ENCODE measurements at regions not wholly inside any gene's neighbourhood (a gene's known extent, or its start where the extent isn't known, plus 50 kb on each side); places are given as distances from the start of the nearest gene placed in this dataset.
"Not testable (repeated sequence)": the region's sequence is repeated elsewhere in the genome, so short reads cannot be mapped to it uniquely, and the experiment has no call there.

- no peak for DNase-seq
Measured at GRCh38 chr6:71053475-71053874, 96.6 kb upstream of the B3GAT2 start.

DNA sequence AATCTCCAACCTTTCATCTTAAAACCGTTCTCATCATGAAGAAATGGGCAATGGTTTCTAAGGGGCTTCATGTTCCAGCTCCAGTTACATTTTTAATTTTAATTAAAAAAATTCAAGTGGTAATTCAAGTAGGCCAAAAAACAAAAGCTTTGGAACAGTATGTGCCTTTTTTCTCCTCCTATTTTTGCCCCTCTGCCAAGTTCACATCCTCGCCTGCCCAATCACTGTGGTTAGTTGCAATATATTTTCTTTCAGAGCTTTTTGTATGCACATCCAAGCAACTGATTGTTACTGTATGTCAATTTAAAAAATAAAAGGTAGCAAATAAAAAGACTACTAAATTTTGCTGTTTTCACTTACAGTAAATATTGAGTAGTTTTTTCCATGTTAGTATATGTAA is 99.8 kb upstream of the B3GAT2 start:
- DNase-seq = no peak

GRCh38 chr6:71066153-71066552 is 109.3 kb upstream of the B3GAT2 start:
- no peak for DNase-seq

DNA sequence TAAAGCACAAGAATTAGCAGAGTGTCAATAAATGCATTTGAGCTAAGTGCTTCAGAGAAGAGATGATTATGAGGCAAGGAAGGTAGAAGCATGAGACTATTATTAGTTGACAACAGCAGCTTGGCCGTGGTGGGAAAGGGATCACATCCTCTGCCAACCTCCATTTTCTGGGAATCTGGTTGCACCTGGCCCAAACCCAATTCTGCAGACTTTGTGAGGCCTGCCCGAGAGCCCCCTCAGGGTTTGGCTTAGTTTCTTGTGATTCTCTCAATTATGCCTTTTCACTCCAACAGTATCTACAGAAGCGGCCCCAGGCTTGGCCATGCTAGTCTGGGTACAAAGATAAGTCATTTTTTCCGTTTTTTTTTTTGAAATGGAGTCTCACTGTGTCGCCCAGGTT is 111.0 kb upstream of the B3GAT2 start:
- no peak for DNase-seq

GRCh38 chr6:71072508-71072907 is 115.6 kb upstream of the B3GAT2 start:
- DNase-seq = no peak

- no peak for DNase-seq
Measured at GRCh38 chr6:71077655-71078054, 120.8 kb upstream of the B3GAT2 start.

- DNase-seq = peak; percentile 37
Measured at GRCh38 chr6:71079677-71080076, 122.8 kb upstream of the B3GAT2 start.

GRCh38 chr6:71080133-71080532 is 123.3 kb upstream of the B3GAT2 start:
- DNase-seq = no peak

- DNase-seq = peak; percentile 74
Measured at GRCh38 chr6:71080826-71081225, 124.0 kb upstream of the B3GAT2 start.

DNA sequence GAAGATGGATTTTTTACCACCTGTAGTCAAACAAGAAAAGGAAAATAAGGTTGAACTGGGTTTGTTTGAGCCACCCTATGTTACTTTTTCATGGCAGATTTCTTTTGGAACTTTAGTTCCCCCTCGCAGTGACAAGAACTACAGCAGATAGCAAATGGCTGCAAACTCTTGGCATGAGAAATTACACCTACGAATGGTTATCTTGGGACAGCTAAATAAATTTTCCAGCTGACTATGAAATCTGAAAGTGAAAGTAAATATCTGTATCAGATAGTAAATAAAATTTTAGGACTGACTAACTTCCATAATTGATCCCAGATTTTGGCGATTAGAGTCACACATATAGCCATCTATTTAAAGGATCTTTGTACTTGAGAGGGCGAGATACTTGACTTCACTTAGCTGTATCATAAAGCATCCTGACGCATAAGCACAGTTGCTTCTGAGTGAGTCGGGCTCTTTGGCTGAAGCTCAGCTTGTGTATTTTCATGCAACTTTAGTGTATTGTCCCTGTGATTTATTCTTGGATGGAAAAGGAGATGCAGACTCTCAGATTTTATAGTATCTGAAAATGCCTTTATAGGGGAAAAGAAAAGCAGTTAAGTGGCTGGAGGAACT is 125.3 kb upstream of the B3GAT2 start:
- peak; percentile 49 for DNase-seq

DNA sequence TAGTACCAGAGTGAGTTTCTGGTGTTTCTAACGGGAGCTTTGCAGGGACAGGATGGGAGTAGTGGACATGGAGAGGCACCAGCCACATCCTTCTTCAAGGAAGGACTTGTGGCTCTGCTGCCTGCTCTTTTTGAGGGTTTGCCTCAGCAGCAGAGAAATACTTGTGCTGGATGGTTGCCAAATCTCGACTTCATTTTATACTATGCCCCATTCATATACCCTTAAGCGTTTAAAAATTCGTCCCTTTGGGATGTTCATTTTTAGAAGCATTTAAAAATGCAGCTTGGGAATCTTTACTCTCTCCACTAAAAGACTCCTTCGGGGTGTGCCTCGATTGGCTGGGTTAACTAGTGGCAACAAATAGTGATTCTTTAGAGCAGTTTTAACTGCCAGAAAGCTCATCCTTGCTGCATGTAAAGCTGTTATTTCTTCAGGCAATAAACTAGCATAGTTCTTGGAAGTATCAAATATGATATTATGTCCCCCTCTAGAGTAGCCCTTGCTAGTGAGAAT is 126.5 kb upstream of the B3GAT2 start:
- DNase-seq = no peak

DNA sequence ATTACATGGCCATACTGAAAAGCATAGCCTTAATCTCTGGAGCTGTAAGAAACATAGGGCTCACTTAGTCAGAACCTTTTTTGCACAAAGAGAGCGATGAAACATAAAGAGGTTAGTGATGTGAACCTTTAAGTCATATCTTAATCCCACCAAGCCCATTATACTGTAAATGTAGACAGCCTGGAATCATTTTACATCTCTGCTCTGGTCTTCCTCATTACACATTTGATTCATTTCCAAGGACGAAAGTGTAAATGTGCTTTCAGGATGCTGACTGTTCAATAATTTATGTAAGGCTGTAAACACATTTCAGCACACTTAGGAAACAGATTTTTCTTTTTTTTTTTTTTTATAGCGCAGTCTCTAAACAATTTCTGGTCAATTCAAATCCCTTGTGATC is 131.3 kb upstream of the B3GAT2 start:
- DNase-seq = peak; percentile 7

DNA sequence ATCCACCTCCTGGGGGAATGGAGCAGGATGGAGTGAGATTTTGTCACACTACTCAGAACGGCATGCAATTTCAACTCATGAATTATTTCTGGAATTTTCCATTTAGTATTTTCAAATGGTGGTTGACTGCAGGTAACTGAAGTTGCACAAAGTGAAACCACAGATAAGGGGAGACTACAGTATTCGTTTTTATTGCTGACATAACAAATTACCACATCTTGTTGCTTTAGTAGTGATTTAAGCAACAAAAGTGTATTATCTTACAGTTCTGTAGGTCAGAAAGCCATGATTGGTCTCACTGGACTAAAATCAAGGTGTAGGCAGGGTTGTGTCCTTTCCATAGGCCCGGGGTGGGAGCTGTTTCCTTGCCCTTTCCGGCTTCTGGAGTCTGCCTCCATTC is 133.4 kb upstream of the B3GAT2 start:
- no peak for DNase-seq

DNA sequence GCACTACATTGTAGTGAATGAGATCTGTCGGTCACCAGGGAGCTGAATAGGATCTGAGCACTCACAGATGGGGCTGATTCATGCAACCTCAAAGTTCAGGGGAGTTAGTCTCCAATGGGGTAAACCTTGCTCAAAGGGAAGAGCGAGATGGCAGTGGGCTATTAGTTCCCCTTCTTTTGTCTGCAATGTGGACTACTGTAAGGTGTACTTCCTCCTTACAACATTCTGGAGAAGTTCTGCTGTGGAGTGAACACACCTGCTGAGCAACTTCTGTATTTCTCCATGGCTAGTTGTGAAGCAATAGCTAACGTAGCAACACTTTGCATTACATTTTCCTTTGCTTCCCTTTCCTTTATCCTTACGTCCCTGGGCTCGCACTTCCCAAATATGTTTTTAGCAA is 134.3 kb upstream of the B3GAT2 start:
- no peak for DNase-seq

DNA sequence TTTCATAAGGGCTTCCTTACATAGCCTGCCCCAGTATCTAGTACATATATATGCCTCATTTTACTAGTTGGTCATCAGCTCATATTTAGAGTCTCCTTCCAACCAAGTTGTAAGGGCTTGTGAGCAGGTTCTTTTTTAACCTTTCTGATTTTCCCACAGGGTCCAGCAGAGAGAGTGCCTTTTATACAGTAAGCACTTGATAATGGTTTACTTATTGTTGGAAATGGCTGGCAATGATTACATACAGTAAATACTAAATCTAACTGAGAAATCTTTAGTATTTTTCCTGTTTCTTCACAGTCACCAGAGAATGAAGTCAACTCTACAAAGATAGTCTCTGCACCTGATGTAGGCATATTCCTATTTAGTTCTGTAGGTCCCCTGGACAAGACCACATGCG is 135.1 kb upstream of the B3GAT2 start:
- no peak for DNase-seq

- DNase-seq = not testable (repeated sequence)
Measured at GRCh38 chr6:71097264-71097663, 140.4 kb upstream of the B3GAT2 start.

DNA sequence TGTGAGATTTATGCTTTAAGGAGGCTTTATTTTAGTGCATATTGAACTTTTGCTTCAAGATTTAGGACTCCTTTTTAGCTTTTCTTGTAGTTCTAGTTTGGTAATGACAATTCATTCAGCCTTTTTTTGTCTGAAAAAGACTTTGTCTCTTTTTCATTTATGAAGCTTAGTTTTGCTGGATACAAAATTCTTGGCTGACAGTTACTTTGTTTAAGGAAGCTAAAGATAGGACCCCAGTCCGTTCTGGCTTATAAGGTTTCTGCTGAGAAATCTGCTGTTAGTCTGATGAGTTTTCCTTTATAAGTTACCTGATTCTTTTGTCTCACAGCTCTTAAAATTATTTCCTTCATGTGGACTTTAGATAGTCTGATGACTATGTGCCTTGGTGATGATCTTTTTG is 142.8 kb upstream of the B3GAT2 start:
- DNase-seq = no peak

- no peak for DNase-seq
Measured at GRCh38 chr6:71103130-71103529, 146.3 kb upstream of the B3GAT2 start.

DNA sequence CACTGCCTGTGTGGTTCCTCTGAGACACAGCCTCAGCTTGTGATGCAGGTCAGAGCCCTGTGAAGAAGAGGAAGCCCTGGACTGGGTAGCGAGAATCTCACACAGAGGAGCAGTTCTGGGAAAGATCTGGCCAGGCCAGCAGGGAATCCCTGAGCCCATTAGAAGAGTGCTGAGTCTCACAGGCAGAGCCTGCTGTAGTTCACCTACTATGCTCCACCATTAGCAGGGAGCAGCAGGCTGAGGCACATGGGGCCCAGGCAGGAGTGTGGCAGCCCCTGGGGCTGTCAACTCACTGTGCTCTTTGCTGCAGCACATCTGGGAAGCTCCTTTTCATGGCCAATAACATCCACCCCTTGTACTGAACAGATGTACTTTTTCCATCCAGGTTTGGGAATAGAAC is 146.8 kb upstream of the B3GAT2 start:
- no peak for DNase-seq

DNA sequence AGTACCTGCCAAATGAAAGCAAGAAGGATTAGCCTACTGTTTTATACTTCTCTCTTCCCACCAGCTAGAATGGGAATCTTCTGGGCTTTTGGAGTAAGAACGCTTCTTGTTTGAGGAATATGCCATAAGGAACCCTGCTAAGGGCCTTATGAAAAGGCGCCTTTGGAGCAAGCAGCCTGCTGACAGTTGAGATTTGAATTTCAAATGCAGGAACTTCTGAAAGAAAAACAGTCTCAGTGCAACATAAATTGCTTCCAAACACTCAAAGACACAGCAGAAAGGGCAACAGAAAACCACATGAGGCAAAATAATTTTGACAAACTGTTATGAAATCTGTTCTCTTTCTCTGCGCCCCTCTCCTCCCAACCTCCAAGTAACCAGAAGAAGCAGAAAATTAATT is 149.4 kb upstream of the B3GAT2 start:
- DNase-seq = no peak

GRCh38 chr6:71107911-71108420 is 151.1 kb upstream of the B3GAT2 start:
- peak; percentile 66 for DNase-seq

- DNase-seq = no peak
Measured at GRCh38 chr6:71114544-71114943, 157.7 kb upstream of the B3GAT2 start.

DNA sequence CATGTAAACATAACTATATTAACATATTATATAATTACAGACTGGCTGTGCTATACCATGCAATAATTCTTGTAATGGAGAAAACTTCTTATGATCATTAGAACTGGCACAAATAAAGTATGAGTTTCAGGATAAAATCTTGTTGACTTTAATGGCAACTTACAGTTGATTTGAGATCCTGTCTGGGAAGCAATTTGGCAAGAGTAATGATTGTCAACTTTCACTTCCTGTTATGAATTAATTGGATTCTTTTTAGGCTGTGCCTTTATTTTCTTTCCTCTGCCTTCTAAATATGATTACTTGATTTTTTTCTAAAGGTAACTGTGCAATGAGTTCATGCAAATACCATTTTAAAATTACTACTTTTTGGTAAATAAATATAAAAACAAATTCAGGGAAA is 158.1 kb upstream of the B3GAT2 start:
- no peak for DNase-seq

DNA sequence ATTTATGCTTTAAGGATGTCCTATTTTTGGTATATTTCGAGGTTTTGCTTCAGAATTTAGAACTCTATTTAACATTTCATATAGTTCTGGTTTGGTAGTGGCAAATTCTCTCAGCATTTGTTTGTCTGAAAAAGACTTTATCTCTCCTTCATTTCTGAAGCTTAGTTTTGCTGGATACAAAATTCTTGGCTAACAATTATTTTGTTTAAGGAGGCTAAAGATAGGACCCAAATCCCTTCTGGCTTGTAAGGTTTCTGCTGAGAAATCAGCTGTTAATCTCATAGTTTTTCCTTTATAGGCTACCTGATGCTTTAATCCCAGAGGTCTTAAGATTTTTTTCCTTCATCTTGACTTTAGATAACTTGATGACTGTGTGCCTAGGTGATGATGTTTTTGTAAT is 162.7 kb upstream of the B3GAT2 start:
- no peak for DNase-seq

Data from muscle of arm (tissue), 1 donor.